ENCODE measurements at regions not wholly inside any gene's neighbourhood (a gene's known extent, or its start where the extent isn't known, plus 50 kb on each side); places are given as distances from the start of the nearest gene placed in this dataset.

DNA sequence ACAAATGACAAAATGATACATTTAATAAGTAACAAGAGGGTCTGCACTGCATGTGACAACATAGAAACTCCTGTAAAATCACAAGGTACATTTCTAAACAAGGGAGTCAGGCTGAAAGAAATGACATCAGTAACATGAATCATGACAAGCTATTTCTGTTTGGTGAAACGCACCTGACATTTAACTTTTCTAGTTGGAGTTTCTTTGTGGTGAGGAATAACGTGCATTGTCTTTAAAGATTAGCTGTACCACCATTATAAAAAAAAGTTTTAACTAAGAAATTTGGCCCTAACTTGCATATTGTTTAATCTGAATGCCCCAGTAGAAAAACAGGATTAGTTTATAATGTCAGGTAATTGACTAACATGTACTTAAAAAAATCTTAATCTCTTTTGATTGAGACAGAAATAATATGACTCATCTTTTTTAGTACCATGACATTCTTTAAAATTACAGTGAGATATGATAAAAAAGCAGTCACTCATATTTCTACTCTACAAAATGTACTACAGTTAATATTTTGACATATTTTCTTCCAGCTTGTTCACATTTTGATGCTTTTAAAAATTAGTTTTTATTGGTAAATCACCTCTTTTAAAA is 418.2 kb downstream of the KLF12 start:
- TF ChIP-seq, protein P1, sequence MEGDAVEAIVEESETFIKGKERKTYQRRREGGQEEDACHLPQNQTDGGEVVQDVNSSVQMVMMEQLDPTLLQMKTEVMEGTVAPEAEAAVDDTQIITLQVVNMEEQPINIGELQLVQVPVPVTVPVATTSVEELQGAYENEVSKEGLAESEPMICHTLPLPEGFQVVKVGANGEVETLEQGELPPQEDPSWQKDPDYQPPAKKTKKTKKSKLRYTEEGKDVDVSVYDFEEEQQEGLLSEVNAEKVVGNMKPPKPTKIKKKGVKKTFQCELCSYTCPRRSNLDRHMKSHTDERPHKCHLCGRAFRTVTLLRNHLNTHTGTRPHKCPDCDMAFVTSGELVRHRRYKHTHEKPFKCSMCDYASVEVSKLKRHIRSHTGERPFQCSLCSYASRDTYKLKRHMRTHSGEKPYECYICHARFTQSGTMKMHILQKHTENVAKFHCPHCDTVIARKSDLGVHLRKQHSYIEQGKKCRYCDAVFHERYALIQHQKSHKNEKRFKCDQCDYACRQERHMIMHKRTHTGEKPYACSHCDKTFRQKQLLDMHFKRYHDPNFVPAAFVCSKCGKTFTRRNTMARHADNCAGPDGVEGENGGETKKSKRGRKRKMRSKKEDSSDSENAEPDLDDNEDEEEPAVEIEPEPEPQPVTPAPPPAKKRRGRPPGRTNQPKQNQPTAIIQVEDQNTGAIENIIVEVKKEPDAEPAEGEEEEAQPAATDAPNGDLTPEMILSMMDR (IDR thresholded peaks at IDR 0.05): no peak
- TF ChIP-seq POLR2A (IDR thresholded peaks at IDR 0.05): no peak
- intact Hi-C loops (cut with DNase I): no loop called here
- no peaks in the 10 kb centered on the region for H3K27me3 ChIP-seq
- WGBS, 4 donors: 45 to 58% (median 50%) methylated on average over 2 of the region's 2 CpGs
- no peaks in the 10 kb centered on the region for H3K4me1 ChIP-seq (replicated peaks in 1 of 2)
- no peak overlapping the region for H3K4me3 ChIP-seq
- no peaks in the 10 kb centered on the region for H3K9me3 ChIP-seq (replicated peaks in 1 of 3)
- no peaks in the 10 kb centered on the region for H3K36me3 ChIP-seq (replicated peaks in 1 of 2)
- no peak for DNase-seq
- H3K27ac ChIP-seq: no peak overlapping the region

DNA sequence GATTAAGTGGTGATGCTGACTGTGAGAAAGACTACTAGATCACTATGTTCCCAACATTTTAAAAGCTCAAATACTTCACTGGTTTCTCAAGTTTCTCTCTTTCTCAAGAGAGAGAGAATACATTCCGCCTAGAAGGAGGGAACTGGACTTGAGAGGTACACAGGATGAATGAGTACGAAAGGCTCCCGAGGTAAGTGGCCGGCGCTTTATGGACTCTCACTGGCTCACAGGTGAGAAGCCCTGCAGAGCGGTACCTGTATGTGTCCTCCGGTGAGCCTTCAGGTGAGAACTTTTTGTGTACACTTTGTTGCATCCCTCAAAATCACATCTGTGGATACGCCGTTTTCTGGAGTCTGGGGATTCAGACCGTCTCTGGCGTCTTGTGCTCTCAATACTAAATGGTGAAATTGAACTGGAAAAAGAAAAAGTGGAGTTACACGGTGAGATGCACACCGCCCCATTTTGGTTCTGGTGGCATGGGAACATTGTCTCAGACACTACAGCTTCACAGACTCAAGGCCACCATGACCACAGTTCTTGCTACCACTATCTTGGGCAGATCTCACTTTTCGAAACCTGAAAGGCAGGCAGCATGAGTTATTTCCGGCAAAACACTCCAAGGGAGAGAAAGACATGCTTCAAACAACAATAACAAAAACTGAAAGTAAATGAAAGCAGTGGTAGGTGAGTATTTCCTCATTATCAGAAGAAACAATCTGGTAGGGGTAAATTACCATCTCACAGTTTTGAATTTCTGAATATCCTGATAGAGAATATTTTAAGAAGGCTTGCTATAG is 418.9 kb downstream of the KLF12 start:
- intact Hi-C loops (cut with DNase I): no loop called here
- no peaks in the 10 kb centered on the region for H3K4me1 ChIP-seq (replicated peaks in 1 of 2)
- no peak for DNase-seq

DNA sequence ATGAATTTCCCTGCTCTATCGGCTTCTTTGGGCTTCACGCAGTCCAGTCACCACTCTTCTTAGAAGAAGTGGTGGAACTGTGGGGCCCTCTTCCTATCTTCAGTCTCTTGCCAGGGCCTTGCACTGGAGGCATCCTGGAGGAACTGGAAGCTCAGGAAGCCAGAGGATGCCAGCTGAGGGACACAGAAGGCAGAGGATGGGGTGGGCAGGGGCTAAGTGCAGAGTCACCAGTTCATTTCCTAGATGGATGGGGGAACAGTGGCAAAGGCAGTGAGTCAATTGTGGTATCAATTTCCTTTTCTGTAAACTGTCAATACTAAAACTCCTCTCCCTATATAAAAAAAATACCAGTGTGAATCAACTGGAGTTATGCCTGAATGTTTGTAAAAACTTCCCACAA is 419.7 kb downstream of the KLF12 start:
- WGBS, 4 donors: 79 to 100% (median 96%) methylated on average over 2 of the region's 2 CpGs
- H3K27ac ChIP-seq: no peak overlapping the region
- no peak overlapping the region for H3K4me3 ChIP-seq
- H3K27me3 ChIP-seq: no peaks in the 10 kb centered on the region
- no peaks in the 10 kb centered on the region for H3K4me1 ChIP-seq (replicated peaks in 1 of 2)
- no peaks in the 10 kb centered on the region for H3K36me3 ChIP-seq (replicated peaks in 1 of 2)
- DNase-seq: no peak
- TF ChIP-seq, protein P1 (IDR thresholded peaks at IDR 0.05): no peak
- no peak for TF ChIP-seq POLR2A (IDR thresholded peaks at IDR 0.05)
- intact Hi-C loops (cut with DNase I): no loop called here
- H3K9me3 ChIP-seq (replicated peaks in 1 of 3): no peaks in the 10 kb centered on the region

More for the DNA sequence above, 418.9 kb downstream of the KLF12 start:
- Histone ChIP-seq H3K27me3 (no peaks in the 10 kb centered on the region), H3K36me3 (replicated peaks in 1 of 2) (no peaks in the 10 kb centered on the region), H3K9me3 (replicated peaks in 1 of 3) (no peaks in the 10 kb centered on the region), H3K27ac (no peak overlapping the region), H3K4me3 (no peak overlapping the region)
- TF ChIP-seq, protein P1 (IDR thresholded peaks at IDR 0.05): no peak
- no peak for TF ChIP-seq POLR2A (IDR thresholded peaks at IDR 0.05)
- WGBS, 4 donors: 90 to 96% (median 94%) methylated on average over 15 of the region's 15 CpGs

DNA sequence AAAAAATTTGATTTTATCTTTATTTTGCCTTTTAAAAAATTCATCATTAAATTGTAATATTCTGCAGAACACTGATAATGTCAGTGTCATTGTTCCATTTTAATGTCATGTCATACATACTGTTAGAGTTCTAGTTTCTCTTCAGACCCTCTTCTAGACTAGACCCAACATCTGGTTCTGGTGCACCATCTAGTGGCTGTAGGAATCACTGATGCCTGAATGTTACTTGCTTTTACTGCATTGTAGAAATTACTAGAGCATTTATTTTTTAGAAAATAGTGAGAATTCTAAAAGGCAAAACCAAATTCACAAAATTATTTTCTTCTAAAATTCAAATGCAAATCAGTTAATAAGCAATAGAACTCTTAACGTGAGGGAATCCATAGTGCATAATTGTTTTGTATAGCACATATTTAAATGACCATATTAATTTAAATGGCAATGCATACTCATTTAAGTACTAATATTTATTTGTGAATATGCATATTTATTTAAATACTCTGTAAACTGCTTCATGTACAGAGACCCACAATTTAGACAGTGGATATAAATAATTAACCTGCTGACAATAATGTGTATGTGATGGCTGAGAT is 425.7 kb downstream of the KLF12 start:
- no peaks in the 10 kb centered on the region for H3K9me3 ChIP-seq (replicated peaks in 1 of 3)
- intact Hi-C loops (cut with DNase I): loop anchor here in 1 of 2 donors (5.0 kb wide), 1 partner anchor 901 kb away; no protein-coding TSS in a partner anchor
- H3K27me3 ChIP-seq: no peaks in the 10 kb centered on the region
- no peaks in the 10 kb centered on the region for H3K4me1 ChIP-seq (replicated peaks in 1 of 2)
- no peak for TF ChIP-seq POLR2A (IDR thresholded peaks at IDR 0.05)
- TF ChIP-seq, protein P1 (IDR thresholded peaks at IDR 0.05): peak; percentile 59 to 88 (median 82)
- no peak overlapping the region for H3K4me3 ChIP-seq
- H3K36me3 ChIP-seq (replicated peaks in 1 of 2): no peaks in the 10 kb centered on the region
- DNase-seq: peak; percentile 19 to 68 (median 57)
- WGBS, 4 donors: 13 to 31% (median 25%) methylated on average over 1 of the region's 1 CpG
- H3K27ac ChIP-seq: no peak overlapping the region
